GM12892 (cell line): ENCODE measurements at regions not wholly inside any gene's neighbourhood (a gene's known extent, or its start where the extent isn't known, plus 50 kb on each side); places are given as distances from the start of the nearest gene placed in this dataset.

ENCODE experiments used
- POLR2A ChIP-seq: IDR thresholded peaks from 2 replicates; pipeline ENCODE4 v1.6.1; 2011; ENCODE audit warnings: low read depth, low read length, control low read depth
- POLR2AphosphoS5 ChIP-seq: IDR thresholded peaks from 2 replicates; pipeline ENCODE4 v1.6.1; 2011; ENCODE audit warnings: low read depth, low read length, control low read depth
- TAF1 ChIP-seq: IDR thresholded peaks from 2 replicates; pipeline ENCODE4 v1.6.1; 2011; ENCODE audit warnings: low read depth, mild to moderate bottlenecking, control low read depth, low read length, borderline replicate concordance

DNA sequence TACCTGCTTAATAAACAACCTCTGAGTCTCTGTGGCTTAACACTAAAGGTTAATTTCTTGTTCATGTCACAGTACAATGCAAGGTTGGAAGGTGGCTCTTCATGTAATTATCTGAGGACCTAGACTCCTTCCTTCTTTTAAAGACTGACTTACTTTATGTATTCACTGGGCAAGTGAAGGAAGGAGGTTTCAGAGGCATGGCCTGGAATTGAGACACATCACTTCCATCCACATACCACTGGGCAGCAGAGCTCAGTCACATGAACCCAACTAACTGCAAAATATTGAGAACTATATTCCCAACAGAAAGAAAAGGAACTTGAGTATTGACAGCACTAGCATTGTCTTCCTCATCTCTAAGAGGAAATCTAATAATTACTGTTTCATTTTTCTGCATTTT is 57.5 kb upstream of the FN1 start:
- TF ChIP-seq POLR2A: no peak
- TF ChIP-seq TAF1: no peak
- no peak for TF ChIP-seq POLR2AphosphoS5
